OCI-M2 (cell line): ENCODE measurements at regions not wholly inside any gene's neighbourhood (a gene's known extent, or its start where the extent isn't known, plus 50 kb on each side); places are given as distances from the start of the nearest gene placed in this dataset.
"Not testable (repeated sequence)": the region's sequence is repeated elsewhere in the genome, so short reads cannot be mapped to it uniquely, and the experiment has no call there.

ENCODE experiments used
- DNase-seq: peaks from one replicate; lab custom pipeline; 2025; ENCODE audit not compliant: unreplicated experiment; lab: John Stamatoyannopoulos, UW

DNA sequence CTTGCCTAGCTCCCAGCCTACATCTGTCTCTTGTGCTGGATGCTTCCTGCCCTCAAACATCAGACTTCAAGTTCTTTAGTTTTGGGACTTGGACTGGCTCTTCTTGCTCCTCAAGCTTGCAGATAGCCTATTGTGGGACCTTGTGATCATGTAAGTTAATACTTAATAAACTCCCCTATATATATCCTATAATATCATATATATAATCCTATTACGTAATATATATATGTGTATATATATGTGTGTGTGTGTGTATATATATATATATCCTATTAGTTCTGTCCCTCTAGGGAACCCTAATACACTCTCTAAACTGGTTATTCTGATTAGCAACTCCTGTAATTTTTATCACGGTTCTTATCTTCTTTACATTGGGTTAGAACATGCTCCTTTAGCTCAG is 274.9 kb upstream of the USP25 start:
- not testable (repeated sequence) for DNase-seq

DNA sequence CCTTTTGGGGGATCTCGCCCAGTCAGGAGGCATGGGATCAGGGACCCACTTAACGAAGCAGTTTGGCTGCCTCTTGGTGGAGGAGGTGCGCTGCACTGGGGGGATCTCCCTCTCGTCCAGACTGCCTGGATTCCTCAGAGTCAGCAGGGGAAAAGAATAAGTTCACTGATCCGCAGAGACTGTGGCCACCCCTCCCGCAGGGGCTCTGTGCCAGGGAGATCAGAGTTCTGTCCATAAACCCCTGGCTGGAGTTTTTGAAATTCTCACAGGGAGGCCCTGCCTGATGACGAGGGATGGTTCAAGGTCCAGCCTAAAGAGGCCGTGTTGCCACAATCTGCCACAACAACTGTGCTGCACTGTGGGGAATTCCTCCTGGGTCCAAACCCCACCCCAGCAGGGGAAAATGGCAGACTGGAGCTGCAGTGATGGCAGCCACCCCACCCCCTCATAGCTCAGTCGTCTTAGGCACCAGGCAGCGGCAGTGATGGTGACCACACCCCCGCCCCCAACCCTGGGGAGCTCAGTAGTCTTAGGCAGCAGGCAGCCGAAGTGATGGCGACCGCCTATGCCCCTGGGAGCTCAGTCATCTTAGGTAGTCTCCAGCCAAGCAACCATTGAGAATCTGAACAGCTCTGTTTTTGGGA is 273.8 kb upstream of the USP25 start:
- no peak for DNase-seq

DNA sequence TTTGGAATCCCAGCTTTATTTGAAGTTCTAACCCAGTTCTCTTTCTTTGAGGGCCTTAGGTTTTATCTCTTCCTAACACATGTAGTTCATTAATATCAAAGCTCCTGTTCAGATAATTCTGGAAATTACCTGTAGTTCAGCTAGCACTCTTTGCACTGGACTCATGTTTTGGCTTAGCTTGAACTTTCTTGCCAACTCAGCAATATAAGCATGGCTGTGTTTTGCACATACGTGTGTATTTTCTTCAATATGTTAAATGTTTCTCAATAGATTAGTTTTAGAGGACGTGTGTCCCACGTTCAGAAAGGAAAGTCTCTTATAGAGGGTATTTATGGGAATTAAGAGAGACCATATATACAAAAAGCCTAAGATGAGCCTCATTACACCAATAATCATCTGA is 271.8 kb upstream of the USP25 start:
- no peak for DNase-seq

DNA sequence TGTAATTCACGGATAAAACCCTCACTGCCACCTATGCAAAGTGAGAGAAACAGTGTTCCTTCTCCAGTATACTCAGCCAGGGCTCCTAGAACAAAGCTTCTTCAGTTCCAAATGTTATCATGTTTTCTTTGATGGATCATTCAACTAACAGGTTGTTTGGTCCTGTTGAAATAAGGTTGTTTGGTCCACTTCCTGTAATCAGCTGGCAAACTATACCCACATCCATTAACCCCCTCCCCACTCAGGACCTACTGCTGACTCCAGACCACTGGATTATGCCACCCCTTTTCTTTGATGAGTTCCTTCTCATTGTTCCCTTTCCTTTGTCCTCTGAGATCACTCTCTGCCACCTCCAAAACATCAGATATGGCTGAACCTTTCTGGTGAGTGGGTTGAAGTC is 267.7 kb upstream of the USP25 start:
- DNase-seq: no peak

DNA sequence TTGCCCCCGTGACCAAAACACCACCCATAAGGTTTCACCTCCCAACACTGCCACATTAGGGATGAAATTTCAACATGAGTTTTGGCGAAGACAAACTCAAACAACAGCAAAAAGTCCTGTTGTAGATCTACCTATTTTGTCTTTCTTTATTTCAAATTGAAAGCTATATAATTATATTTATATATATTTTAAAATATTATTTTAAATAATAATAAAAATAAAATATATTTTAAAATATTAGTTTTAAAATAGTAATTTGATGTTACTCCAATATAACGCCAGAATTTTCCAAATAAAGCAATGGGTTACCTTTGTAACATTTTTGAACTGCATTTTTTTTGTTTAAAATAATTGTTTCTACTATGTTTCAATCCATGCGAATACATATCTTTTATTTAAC is 263.5 kb upstream of the USP25 start:
- no peak for DNase-seq

DNA sequence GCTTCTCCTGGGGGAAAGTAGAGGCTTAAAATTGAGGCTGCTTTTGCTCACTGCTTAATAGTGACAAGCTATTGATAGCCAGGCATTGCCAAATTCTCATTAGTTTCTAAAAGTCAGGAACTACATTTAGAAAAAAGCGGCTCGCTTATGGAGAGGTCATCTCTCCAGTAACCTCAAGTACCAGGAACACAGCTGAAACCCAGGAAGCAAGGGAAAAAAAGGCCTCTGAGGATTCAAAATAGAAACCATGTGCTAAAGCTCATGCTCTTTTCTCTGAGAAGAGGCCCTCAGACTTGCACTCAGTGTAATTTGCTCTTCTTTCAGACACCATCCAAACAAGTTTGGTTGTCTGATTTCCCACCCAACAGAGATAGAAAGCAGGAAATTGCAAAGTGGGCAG is 261.4 kb upstream of the USP25 start:
- no peak for DNase-seq

DNA sequence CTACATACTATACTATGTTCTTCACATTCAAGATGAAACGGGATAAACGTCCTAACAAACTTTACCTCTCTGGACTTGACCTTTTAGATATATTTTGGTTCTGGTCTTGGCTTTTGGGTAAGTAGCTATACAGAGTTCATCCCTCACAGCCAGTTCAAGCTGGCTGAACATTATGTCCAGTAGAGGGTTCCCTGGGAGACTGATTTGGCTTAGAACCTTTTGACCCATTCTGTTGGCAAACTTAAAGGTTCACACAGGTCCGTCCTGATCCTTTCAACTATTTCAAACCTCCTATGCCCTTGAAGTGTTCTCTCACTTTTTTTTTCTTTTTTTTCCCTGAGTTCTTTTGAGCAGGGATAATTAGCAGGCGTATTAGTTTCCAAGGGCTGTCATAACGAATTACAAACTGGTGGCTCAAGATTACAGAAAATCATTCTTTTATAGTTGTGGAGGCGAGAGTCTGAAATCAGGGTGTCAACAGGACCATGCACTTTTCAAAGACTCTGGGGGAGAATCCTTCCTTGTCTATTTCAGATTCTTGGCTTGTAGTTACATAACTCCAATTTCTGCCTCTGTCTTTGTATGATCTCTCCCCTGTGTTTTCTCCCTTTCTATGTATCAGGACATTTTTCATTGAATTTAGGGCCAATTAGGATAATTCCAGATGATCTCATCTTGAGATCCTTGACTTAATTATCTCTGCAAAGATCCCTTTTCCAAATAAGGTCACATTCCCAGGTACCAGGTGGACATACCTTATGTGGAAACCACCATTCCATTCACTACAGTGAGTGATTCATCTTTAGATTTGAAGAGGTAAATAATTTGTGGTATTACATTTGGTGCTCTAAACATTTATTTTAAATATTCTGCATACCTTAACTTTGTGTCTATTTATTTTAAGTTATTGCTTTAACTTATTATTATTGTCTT is 257.4 kb upstream of the USP25 start:
- DNase-seq: no peak

DNA sequence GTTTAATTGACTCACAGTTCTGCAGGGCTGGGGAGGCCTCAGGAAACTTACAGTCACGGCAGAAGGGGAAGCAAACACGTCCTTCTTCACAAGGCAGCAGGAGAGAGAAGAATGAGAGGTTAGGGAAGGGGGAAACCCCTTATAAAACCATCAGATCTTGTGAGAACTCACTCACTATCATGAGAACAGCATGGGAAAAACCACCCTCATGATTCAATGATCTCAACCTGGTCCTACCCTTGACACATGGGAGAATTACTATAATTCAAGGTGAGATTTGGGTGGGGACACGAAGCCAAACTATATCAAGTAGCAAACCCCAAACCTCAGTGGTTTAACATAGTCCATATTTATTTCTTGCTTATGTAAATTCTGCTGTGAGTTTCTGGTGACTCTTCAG is 252.0 kb upstream of the USP25 start:
- not testable (repeated sequence) for DNase-seq

DNA sequence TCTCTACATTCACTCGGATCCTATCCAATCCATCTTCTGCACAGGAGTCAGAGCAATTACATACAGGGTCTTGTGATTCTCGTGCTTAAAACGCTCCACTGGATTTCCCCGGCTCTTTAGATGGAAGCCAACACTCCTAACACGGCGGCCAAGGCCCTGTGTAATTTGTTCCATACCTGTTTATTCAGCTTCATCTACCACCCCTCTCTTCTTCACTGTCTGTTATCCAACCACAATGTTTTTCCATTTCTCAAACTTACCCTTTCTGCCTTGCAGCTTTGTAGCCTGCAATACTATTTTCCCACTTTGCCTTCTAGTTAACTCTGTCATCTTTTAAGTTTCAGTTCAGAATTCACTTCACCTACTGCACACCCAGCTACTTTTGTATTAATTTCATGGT is 249.6 kb upstream of the USP25 start:
- DNase-seq: no peak

DNA sequence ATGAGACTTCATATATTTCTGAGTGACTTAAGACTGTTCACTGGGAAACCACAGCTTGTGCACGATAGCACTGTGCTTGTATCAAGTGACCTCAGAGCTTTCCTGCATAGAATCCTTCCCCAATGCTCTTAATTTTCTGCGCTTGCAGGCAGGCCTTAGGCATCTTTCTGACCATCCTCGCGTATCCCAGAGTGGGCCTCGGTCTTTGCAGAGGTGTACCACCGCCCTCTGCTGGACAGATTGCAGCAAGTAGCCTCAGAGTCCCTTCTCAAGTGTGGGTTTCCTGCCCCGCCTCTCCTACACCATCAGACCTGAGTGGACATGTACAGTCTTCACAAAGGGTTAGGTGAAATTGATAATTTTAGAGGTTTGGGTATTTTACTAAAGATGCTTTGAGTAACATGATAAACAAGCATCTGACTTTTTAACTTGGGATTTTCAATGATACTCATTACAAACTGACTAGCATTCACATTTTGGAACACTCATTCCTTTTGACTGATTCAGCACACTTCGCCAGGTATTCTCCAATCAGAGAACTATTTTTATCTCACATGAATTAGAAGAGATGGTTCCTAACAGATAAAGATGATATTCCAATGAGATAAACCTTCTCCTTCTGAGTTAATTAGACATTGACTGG is 246.5 kb upstream of the USP25 start:
- peak; percentile 6 for DNase-seq

DNA sequence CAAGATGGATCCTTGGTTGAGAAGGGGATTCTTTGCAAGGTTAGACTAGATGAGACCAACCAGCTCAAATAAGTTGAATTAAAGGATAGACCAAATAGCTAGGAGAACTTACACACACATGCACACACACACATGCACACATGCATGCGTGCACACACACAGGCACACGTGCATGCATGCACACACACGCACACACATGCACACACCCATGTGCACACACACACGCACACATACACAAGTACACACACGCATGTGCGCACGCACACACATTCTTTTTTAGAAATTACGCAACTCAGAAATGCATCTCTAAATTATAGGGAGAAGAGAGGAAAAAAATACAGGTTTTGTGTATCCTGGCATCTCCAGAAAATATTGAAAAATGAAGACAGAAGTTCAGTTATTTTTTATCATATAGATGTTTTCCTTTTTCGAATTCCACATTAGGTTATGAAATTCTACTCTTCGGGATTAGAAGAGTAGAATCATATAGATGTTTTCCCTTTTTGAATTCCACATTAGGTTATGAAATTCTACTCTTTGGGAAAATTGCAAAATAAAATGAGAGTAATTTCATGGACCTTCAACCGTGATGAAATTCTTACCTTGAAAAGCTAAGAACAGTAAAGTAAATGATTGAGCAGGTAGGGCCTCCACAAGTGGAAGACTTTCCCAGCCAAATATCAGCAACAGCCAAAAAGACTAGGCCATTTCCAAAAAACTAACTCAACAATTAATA is 243.2 kb upstream of the USP25 start:
- no peak for DNase-seq

DNA sequence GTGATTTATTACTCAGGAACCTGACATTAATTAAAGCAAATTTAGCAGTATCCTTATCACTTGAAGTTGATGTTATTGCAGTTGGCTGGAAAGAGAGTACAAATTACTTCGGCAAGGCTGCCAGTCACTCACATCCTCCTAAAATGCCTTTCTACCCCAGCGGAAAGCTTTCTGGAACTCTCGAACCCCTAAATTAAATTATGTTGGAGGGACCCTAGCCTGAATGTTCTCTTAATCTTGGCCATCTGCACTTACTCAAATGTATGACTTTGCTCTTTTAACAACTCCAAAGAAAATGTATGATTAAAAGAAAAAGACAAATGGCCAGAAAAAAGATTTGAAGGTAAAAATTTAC is 242.6 kb upstream of the USP25 start:
- DNase-seq: no peak

DNA sequence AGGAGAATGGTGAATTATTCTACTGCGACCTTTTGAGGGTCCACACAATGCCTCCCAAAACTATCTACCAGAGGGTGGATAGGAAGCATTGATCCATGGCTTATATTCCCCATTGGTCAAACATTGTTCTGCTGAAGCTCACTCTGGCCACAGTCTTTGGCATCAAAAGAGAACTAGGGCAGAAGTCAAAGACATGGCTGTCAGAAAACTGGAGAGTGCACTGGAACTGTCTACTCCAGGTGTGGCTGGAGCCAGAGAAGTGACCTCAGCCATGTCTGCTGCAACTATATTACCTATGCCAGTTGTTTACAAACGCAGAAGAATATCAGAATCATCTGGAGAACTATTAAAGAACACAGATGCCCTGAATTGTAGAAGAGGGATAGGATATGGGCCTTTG is 238.7 kb upstream of the USP25 start:
- DNase-seq: no peak

DNA sequence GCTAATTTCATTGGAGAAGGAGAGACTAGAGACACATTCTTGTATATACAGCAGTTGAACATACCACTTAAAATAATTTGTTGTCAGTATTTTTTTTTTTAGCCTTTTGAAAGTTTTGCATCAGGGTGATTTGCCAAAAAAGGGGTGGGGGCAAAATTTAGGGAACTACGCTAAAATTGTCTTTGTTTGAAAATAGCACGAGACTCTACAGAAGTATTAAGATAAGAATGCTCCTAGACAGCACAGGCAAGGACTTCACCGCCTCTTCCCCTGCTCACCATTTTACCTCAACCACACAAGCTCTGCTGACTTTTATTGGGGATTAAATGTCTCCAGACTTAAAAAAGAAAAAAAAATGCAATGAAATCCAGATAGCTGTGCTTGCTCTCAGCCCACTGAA is 236.1 kb upstream of the USP25 start:
- DNase-seq: no peak

DNA sequence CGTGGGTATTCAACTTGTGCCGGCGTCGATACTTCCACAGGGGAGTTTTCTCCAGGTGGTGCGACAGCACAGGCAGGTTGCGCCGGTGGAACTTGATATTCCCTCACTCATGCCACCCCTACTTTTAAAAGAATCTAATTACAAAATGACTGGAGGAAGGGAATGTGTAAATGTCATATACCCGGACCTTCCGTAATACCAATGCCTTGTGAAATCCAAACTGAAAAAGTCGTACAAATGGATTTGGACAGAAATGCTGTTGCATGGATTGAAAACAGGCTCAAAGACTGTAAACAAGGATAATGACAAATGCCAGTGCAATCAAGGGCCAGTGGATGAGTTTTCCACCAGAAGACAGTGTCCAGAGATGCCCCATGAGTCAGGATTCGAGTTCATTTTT is 235.3 kb upstream of the USP25 start:
- DNase-seq: no peak

DNA sequence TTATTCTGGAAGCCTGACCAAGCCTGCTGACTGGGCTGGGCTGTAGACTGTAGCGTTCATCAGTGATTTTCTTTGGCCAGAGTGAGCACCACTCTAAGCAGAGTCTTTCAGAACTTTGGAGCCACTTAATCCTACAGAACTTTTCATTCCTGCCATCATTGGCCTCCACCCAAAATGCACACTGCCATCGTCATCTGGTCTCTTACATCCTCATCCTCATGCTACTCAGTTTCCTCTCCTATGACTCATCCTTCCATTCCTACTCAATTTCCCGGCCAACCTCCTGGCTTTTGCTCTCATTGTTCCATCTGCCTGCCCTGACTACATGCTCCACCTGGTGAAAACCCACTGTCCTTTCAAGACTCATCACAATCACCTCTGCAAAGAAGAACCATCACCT is 233.8 kb upstream of the USP25 start:
- DNase-seq: no peak

DNA sequence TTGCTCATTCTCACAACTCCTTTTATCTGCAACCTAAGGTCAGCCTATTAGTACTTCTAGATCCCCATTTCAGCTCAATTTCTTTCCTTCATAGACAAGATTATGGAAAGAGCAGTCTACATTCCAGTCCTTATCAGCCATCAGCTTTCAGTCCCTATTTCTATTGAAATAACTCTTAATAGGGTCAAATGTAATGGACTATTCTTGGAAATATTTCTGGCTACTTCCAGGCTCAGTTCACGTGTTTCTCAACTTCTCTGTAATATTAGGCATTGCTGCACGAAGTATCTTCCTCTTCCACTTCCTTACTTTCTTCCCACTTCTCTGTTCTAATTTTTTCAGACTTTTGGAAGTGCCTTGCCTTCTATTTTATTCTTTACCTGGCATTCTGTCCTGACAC is 232.9 kb upstream of the USP25 start:
- no peak for DNase-seq

DNA sequence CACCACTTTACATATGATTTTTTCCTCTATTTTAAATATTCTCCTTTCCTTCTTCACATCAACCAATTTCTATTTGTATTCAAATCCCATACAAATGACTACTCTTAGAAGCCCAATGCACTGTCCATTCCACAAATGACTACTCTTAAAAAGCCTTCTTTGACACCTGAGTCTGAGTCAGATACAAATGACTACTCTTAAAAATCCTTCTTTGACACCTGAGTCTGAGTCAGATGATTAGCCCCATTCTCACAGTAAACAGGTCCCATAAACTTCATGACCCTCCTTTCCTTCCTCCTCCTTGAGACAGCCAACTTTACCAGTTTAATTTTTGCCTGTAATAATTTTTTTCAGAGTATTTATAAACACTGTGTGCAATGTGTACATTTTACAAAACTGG is 231.3 kb upstream of the USP25 start:
- no peak for DNase-seq

DNA sequence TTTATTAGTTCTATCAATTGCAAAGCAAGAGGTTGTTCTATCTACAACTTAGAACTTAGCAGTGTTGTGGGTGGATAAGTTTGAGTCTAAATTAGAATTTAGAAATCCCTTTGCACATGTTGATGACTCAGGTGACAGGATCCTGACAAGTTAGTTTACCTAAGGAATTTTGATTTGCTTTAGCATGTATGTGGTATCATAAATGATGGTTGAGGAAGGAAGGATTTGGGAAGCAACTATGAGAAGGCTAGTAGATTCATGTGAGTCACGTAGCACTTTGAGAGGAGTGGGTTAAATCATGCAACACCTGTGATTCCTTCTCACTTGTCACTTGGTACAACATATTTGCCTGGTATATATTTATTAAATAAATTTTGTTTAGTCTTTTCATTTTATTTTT is 223.7 kb upstream of the USP25 start:
- no peak for DNase-seq

DNA sequence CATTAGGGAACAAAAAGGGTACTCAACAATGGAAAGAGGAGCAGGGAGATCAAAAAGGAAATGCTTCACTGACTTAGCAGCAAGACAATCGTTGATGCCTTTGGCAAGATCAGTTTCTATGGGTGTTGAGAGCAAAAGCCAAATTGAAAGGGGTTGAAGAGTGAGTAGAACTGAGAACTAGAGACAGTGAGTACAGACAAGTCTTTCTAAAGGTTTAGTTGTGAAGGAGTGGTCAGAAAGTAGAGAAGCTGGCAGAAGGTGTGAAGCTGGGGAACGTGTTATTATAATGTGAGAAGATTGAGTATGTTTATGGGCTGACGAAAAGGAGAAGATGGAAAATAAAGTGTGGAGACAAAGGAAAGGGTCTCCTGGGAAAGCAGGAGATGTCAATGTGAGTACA is 221.2 kb upstream of the USP25 start:
- DNase-seq: no peak

DNA sequence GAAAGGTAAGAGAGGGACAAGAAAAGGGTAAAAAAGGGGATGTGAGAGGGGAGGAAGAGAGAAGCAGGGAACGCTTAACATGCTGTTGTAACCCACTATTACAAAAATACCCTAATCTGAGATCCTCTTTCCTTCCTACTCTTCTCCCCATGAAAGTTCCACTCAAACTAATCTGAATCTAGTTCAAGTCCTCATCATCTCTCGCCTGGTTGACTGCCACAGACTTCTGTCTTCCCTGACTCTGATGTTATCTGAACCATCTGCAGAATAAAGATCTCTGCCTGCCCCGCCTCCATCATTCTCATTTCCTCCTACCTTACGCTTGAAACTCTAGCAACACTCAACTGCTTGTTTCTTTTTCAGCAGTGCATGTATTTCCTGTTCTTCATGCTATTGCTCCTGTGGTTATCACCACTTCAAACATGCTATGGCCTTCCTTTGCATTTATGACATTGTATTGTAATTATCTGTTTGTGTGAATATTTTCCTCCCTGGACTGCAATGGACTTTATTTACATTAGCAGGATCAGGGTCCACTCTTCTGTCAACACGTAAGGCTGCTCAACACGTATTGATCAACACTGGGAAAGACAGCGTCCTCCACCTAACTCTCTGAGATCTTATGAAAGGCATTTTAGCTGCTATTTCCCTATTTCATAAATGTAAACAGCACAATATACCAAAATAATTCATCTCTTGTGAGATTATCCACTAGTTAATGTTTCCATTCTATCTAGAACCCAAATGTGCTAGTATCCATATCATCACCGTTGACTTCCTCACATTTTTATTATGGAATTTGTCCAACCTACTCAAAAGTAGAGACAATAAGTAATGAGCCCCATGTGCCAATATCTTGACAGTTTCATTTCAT is 215.5 kb upstream of the USP25 start:
- no peak for DNase-seq
